HFF-Myc (cell line): ENCODE measurements at regions not wholly inside any gene's neighbourhood (a gene's known extent, or its start where the extent isn't known, plus 50 kb on each side); places are given as distances from the start of the nearest gene placed in this dataset.

Source experiments
- DNase-seq: peaks from one replicate; pipeline ENCODE4 v3.0.0-alpha.2; 2011; ENCODE audit warnings: low read depth; ENCODE audit errors: extremely low read depth
- H3K4me3 ChIP-seq: replicated peaks from 2 replicates; pipeline ENCODE4 v1.5.1; 2011; ENCODE audit warnings: low read depth, mild to moderate bottlenecking, control low read depth, low read length
- TF ChIP-seq, protein P1 (sequence below): IDR thresholded peaks from 2 replicates; pipeline ENCODE4 v1.5.1; 2012; ENCODE audit warnings: mild to moderate bottlenecking, low read depth, low read length, control low read depth; ENCODE audit errors: missing control alignments

DNA sequence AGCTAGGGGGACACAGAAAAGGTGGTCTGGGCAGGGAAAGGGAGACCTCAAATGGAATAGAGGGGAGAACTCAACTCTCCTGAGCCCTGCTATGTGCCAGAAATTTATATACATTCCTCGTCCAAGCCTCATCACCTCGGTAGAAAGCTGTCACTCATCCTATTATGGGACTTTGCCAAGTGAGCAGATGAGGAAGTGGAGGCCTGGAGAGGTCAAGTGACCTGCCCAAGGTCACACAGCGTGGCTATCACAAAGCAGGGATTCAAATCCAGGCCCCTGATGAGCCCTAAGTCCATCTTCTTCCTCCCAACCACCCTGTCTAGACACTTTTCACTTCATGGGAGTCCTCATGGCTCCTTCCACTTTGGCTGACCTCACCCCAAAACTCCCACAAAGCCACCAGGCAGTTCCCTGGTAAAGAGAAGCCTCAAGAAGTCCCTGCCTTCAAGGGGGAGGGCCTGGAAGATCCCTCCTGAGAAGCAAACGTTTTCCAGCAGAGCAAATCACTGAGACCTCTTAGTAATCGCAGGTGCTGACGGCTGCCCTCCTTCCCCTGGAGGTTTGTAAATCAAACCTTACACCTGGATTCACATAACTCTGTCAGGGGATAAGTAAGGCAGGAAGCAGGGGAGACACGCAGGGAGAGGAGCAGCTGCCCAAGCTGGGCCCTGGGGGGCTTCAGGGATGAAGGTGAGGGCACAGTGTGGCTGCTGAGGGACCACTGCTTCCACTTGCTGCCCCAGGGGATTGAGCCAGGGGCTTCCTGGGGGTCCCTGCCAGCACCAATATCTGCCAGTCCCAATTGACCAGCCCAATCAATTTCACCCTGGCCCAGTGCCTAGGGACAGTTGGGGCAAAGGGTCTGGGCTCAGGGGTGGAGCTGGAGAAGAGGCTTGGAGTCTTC is 351.2 kb downstream of the MATN1 start:
- TF ChIP-seq, protein P1, sequence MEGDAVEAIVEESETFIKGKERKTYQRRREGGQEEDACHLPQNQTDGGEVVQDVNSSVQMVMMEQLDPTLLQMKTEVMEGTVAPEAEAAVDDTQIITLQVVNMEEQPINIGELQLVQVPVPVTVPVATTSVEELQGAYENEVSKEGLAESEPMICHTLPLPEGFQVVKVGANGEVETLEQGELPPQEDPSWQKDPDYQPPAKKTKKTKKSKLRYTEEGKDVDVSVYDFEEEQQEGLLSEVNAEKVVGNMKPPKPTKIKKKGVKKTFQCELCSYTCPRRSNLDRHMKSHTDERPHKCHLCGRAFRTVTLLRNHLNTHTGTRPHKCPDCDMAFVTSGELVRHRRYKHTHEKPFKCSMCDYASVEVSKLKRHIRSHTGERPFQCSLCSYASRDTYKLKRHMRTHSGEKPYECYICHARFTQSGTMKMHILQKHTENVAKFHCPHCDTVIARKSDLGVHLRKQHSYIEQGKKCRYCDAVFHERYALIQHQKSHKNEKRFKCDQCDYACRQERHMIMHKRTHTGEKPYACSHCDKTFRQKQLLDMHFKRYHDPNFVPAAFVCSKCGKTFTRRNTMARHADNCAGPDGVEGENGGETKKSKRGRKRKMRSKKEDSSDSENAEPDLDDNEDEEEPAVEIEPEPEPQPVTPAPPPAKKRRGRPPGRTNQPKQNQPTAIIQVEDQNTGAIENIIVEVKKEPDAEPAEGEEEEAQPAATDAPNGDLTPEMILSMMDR = no peak
- H3K4me3 ChIP-seq = no peak overlapping the region
- DNase-seq = no peak

DNA sequence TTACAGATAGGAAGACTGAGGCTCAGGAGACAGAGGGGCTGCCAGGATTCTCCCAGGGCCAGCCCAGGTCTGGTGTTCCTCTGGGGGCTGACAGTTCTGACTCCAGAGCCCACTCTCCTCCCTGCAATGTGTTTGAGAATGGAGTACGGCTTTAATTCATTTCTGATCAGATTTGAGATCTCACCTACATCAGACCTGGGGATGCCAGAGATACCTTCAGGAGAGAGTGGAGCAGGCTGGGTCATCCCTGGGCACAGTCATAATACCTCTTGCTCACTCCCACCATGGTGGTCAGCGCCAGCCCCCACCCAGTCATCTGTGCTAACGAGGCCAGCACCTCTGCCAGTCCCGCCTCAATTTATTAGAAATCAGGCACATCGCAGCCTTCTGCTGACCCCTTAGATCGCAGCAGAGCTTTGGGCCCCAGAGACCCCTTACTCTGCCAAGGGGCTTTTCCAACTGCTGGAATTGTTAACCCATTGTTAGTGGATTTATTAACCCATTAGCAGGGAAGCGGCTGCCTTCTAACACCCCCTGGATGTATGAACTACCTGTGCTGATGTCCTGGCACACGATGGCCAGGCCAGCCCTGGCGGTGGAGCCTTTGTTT is 352.1 kb downstream of the MATN1 start:
- no peak overlapping the region for H3K4me3 ChIP-seq
- TF ChIP-seq, protein P1 = no peak
- DNase-seq = no peak

DNA sequence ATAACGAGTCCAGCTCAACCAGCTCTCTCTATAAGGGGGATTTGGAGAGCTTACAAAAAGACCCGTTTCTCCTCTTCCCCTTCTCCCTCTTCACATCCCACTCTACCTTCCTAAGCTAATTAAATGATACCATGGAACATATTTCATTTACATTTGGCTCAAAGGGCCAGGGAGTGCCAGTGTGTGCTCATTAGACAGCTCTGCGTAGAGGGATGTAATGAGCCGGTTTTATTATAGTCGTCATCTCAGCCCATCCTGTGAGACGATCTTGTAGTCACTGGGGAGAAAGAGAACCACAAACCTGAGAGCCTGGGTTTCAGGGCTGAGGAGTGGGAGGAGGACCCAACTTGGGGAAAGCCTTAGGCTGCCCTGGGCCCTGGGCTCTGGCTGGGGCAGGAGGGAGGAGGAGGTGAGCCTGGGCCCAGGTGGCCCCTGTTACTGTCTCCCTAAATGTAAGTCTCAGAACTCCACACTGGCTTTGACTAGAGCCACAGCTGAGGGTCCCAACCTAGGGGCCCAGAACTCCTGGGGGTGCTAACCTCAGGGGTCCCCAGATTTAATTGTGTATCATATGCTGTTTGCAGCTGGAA is 354.6 kb downstream of the MATN1 start:
- H3K4me3 ChIP-seq = no peak overlapping the region
- DNase-seq = no peak
- TF ChIP-seq, protein P1 = no peak

DNA sequence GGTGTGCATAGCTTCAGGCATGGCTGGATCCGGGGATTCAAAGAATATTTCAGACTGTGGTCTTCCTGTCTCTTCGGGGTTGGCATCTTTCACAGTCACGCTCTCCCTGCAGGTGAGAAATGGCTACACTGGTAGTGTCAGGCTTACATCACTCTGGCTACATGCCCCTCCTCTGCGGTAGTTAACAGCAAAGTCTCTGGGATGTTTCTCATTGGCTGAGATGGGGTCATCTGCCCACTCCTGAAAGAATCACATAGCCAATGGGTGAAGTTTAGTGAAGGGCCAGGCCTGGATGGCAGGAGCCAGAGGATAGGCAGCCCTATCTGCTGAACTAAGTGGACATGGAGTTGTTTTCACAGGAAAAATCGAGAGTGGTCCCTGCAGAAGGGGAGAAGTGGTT is 356.5 kb downstream of the MATN1 start:
- H3K4me3 ChIP-seq = no peak overlapping the region
- no peak for DNase-seq
- TF ChIP-seq, protein P1 = no peak

DNA sequence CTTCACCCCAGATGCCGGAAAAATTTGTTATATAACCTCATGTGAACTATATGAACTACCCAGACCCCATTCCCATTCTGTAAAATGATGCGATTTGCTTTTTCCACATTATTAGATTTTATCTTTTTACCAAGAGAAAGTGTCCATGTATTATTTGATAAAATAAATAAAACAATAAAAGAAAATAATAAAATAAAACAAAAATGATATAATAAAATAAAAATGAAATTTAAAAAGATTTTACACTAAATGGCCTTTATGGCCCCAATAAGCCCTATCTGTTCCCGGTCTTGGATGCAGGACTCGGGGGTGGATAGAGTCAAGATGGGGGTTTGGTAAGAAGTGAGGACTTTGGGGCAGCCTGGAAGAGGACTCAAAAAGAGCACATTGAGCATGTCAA is 357.2 kb downstream of the MATN1 start:
- TF ChIP-seq, protein P1 = no peak
- no peak for DNase-seq
- H3K4me3 ChIP-seq = no peak overlapping the region

DNA sequence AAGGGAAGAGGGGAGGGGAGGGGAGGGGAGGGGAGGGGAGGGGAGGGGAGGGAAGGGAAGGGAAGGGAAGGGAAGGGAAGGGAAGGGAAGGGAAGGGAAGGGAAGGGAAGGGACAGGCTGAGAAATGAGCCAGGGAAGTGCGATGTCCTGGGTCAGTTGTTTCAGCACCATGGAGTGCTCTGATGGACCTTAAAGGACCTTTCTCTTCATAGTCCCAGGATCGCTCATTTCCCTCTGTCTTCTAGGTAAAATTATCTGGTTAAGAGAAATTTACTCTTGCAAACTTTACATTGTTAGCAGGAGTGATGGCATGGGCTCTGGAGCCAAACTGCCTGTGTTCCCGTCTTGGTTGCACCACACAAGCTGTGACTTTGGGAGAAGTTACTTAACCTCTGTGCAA is 357.8 kb downstream of the MATN1 start:
- DNase-seq = no peak
- no peak overlapping the region for H3K4me3 ChIP-seq
- TF ChIP-seq, protein P1 = no peak
